Testis (tissue), 2 donors: ENCODE measurements at regions not wholly inside any gene's neighbourhood (a gene's known extent, or its start where the extent isn't known, plus 50 kb on each side); places are given as distances from the start of the nearest gene placed in this dataset.
"Not testable (repeated sequence)": the region's sequence is repeated elsewhere in the genome, so short reads cannot be mapped to it uniquely, and the experiment has no call there.

Experiments
- POLR2A ChIP-seq: fragments of 450-650 bp; IDR thresholded peaks from one replicate; pipeline ENCODE4 v1.6.1; 2017; ENCODE audit warnings: antibody characterized with exemption, mild to moderate bottlenecking, moderate library complexity
- TF ChIP-seq, protein P1 (sequence below), 3 experiments: fragments of 450-650 bp in 2 of 3; fragments of 200-600 bp in 1 of 3; sonication (generic) in 1 of 3; IDR thresholded peaks; one replicate each; pipeline ENCODE4 v1.5.1; 2016 to 2019; ENCODE audit warnings: antibody characterized with exemption in 3 of 3, mild to moderate bottlenecking in 2 of 3, moderate library complexity in 1 of 3

- TF ChIP-seq, protein P1, sequence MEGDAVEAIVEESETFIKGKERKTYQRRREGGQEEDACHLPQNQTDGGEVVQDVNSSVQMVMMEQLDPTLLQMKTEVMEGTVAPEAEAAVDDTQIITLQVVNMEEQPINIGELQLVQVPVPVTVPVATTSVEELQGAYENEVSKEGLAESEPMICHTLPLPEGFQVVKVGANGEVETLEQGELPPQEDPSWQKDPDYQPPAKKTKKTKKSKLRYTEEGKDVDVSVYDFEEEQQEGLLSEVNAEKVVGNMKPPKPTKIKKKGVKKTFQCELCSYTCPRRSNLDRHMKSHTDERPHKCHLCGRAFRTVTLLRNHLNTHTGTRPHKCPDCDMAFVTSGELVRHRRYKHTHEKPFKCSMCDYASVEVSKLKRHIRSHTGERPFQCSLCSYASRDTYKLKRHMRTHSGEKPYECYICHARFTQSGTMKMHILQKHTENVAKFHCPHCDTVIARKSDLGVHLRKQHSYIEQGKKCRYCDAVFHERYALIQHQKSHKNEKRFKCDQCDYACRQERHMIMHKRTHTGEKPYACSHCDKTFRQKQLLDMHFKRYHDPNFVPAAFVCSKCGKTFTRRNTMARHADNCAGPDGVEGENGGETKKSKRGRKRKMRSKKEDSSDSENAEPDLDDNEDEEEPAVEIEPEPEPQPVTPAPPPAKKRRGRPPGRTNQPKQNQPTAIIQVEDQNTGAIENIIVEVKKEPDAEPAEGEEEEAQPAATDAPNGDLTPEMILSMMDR (IDR thresholded peaks at IDR 0.05), result not testable (repeated sequence)
- TF ChIP-seq POLR2A, result not testable (repeated sequence)
Measured at GRCh38 chr21:27996906-27997305, 995.8 kb downstream of the LTN1 start.
